ENCODE measurements at regions not wholly inside any gene's neighbourhood (a gene's known extent, or its start where the extent isn't known, plus 50 kb on each side); places are given as distances from the start of the nearest gene placed in this dataset.

DNA sequence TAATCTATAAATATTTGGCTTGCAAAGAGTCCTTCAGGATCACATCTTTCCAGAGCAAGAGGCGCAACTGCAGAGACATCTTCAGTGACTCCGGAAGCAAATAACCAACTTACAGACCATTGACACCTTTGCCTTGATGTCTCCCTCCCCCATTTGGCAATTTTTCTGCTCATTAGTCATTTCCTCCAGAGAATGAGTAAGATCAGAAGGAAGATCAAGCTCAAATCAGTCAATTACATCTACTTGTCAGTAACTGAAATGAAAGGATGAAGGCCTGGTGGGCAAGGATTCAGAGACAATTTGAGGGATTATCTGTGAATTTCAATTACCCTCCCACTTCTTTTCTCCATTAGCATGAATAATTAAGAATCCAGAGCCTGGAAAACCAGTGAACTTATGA lies 665.6 kb upstream of the CPEB2 start:
- Histone ChIP-seq H3K9me3 (ENCODE audit: severe bottlenecking) (no peaks in the 10 kb centered on the region), H3K27me3 (ENCODE audit: insufficient read depth, low read depth, severe bottlenecking) (no peaks in the 10 kb centered on the region), H3K36me3 (no peaks in the 10 kb centered on the region), H3K27ac (no peak overlapping the region), H3K4me3 (ENCODE audit: low read depth, low read length) (no peak overlapping the region)
- TF ChIP-seq, protein P1, sequence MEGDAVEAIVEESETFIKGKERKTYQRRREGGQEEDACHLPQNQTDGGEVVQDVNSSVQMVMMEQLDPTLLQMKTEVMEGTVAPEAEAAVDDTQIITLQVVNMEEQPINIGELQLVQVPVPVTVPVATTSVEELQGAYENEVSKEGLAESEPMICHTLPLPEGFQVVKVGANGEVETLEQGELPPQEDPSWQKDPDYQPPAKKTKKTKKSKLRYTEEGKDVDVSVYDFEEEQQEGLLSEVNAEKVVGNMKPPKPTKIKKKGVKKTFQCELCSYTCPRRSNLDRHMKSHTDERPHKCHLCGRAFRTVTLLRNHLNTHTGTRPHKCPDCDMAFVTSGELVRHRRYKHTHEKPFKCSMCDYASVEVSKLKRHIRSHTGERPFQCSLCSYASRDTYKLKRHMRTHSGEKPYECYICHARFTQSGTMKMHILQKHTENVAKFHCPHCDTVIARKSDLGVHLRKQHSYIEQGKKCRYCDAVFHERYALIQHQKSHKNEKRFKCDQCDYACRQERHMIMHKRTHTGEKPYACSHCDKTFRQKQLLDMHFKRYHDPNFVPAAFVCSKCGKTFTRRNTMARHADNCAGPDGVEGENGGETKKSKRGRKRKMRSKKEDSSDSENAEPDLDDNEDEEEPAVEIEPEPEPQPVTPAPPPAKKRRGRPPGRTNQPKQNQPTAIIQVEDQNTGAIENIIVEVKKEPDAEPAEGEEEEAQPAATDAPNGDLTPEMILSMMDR (IDR thresholded peaks at IDR 0.05; ENCODE audit: low read depth, low read length), result no peak
- no peak for DNase-seq

DNA sequence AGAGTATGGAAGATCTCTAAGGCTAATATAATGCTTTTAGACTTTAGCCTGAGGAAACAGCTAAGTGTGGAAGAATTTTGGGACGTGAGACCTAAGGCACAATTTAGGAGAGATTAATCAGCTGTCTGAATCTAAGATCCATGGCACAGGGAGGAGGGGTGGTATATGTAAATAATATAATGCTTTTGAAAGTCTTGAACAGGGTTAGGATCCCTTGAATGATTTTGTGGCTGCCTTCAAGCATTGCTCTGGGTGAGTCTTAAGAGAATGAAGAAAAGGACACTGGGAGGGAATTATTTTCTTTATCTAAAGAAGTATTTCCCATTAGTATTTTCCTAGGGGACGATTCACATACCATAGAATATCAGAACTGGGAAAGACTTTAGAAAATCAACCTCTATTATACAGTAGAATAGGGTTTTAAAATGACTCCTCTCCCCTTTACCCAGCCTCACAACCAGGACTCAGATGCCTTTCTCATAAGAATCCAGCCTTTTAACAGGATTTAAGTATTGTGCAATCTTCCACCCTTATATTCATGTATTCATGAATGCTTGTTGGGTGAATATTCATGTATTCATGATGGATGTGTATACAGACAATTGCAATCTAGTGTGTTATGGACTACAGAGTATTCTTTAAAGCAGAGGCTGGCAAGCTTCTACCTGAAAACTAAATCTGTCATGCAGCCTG lies 664.2 kb upstream of the CPEB2 start:
- no peaks in the 10 kb centered on the region for H3K9me3 ChIP-seq (ENCODE audit: severe bottlenecking)
- H3K36me3 ChIP-seq, result no peaks in the 10 kb centered on the region
- H3K27ac ChIP-seq, result no peak overlapping the region
- no peak for DNase-seq
- TF ChIP-seq, protein P1 (IDR thresholded peaks at IDR 0.05; ENCODE audit: low read depth, low read length), result no peak
- no peaks in the 10 kb centered on the region for H3K27me3 ChIP-seq (ENCODE audit: insufficient read depth, low read depth, severe bottlenecking)
- H3K4me3 ChIP-seq (ENCODE audit: low read depth, low read length), result no peak overlapping the region

DNA sequence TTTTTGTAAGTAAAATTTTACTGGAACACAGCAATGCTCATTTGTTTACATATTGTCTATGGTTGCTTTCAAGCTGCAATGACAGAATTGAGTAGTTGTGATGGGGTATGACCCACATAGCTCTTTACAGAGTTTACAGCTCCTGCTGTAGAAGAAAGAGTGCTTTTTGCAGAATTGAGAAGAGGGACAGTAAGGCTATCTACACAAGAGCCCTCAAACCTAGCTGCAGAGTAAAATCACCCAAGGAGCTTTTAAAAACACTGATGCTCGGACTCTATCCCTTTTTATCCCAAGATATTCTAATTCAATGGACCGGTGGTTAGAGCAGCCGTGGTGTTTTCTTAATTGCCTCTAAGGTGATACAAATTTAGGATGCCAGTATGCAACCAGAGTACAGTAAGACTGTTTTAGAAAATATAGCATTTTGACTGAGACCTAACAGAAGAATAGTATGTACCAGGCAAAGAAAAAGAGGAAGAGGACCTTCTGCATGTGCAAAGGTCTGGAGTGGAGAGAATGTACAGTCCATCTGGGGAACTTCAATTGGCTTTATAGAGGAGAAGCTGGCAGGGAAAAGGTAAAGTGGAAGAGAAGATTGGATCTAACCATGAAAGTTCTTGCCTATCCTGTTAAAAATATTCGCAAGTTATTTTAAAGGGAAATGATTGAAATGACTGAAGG lies 663.6 kb upstream of the CPEB2 start:
- Histone ChIP-seq H3K36me3 (no peaks in the 10 kb centered on the region), H3K4me3 (ENCODE audit: low read depth, low read length) (no peak overlapping the region), H3K27ac (no peak overlapping the region), H3K9me3 (ENCODE audit: severe bottlenecking) (no peaks in the 10 kb centered on the region), H3K27me3 (ENCODE audit: insufficient read depth, low read depth, severe bottlenecking) (no peaks in the 10 kb centered on the region)
- TF ChIP-seq, protein P1 (IDR thresholded peaks at IDR 0.05; ENCODE audit: low read depth, low read length), result no peak
- DNase-seq, result no peak

DNA sequence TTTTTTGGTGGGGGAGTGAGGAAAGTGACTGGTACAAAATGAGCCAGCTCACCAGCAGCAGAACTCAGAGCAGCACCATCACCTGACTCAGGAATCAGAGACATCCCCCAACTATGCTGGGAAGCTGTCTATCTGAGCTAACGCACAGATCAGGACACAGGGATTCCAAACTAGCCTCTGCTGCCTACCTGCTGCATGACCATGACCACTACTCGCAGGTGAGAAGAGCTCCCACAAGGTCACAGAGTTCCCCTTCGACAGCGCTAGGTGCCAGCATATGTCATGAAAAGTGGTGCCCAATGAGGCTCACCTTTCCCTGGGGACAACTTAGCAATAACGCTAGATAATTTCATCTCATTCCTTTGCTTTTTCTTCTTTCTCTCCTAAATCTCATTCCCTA lies 662.6 kb upstream of the CPEB2 start:
- Histone ChIP-seq H3K36me3 (no peaks in the 10 kb centered on the region), H3K9me3 (ENCODE audit: severe bottlenecking) (no peaks in the 10 kb centered on the region), H3K27me3 (ENCODE audit: insufficient read depth, low read depth, severe bottlenecking) (no peaks in the 10 kb centered on the region), H3K27ac (no peak overlapping the region), H3K4me3 (ENCODE audit: low read depth, low read length) (no peak overlapping the region)
- TF ChIP-seq, protein P1 (IDR thresholded peaks at IDR 0.05; ENCODE audit: low read depth, low read length), result no peak
- DNase-seq, result no peak

DNA sequence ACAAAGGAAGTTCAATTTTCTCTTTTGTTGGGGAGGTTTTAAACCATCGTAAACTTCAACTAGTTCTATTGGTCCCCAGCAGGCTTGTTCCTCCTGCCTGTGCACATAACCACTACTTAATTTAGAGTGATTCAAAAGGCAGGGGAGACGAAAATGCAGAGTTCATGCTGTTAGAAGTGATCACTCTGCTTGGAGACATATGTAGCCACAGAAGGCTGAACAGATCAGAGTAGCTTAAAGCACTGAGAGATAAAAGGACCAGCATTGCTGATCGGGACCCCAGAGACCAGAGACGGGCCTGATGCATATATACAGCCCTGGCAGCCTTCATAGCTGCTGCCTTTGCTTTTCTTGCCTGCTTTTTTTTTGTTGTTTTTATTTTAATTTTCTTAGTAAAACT lies 662.0 kb upstream of the CPEB2 start:
- TF ChIP-seq, protein P1 (IDR thresholded peaks at IDR 0.05; ENCODE audit: low read depth, low read length), result no peak
- Histone ChIP-seq H3K27ac (no peak overlapping the region), H3K9me3 (ENCODE audit: severe bottlenecking) (no peaks in the 10 kb centered on the region), H3K4me3 (ENCODE audit: low read depth, low read length) (no peak overlapping the region), H3K27me3 (ENCODE audit: insufficient read depth, low read depth, severe bottlenecking) (no peaks in the 10 kb centered on the region), H3K36me3 (no peaks in the 10 kb centered on the region)
- no peak for DNase-seq
